H1 (cell line): ENCODE measurements at regions not wholly inside any gene's neighbourhood (a gene's known extent, or its start where the extent isn't known, plus 50 kb on each side); places are given as distances from the start of the nearest gene placed in this dataset.

Source experiments
- CTCF ChIA-PET: fragments of 300-600 bp; sonication (Branson Sonifier 250); formaldehyde crosslinking; loops from one replicate; lab custom pipeline; 2021; ENCODE audit not compliant: partially characterized antibody; lab: Charles Lee
- POLR2A ChIA-PET: fragments of 300-600 bp; sonication (Branson Sonifier 250); formaldehyde crosslinking; loops from one replicate; lab custom pipeline; 2021; ENCODE audit warnings: inconsistent platforms; ENCODE audit not compliant: partially characterized antibody; lab: Charles Lee
- DNase-seq, 2 experiments: peaks; one replicate each; pipeline versions ENCODE4 v3.0.0 to v3.0.0-alpha.2; 2010 to 2022; ENCODE audit warnings: low spot score in 2 of 2, low read depth in 1 of 2, mixed read lengths in 1 of 2
- FAIRE-seq: peaks from 2 replicates; lab custom pipeline; 2011; peaks lifted over from hg19 to GRCh38; lab: Jason Lieb, UNC
- H2AFZ ChIP-seq: 2 replicates; pipeline ENCODE4 v1.8.1; 2012; ENCODE audit warnings: low read length, inconsistent platforms
- H2AK5ac ChIP-seq: 2 replicates; pipeline ENCODE4 v1.6.1; 2013; ENCODE audit warnings: low read depth, low read length
- H2BK120ac ChIP-seq: replicated peaks from 2 replicates; pipeline ENCODE3; 2013; ENCODE audit warnings: low read depth, low read length, inconsistent platforms
- H2BK12ac ChIP-seq: 2 replicates; pipeline ENCODE4 v1.6.1; 2013; ENCODE audit warnings: low read depth, low read length
- H2BK15ac ChIP-seq: 2 replicates; pipeline ENCODE4 v1.6.1; 2013; ENCODE audit warnings: low read length
- H2BK20ac ChIP-seq: 2 replicates; pipeline ENCODE4 v1.6.1; 2013; ENCODE audit warnings: low read length
- H2BK5ac ChIP-seq: 2 replicates; pipeline ENCODE4 v1.6.1; 2013; ENCODE audit warnings: low read depth, low read length
- H3K14ac ChIP-seq: 2 replicates; pipeline ENCODE4 v1.6.1; 2013; ENCODE audit warnings: inconsistent platforms; ENCODE audit not compliant: insufficient read length
- H3K18ac ChIP-seq: 2 replicates; pipeline ENCODE4 v1.6.1; 2013; ENCODE audit warnings: low read length; ENCODE audit errors: extremely low read depth
- H3K23ac ChIP-seq: 2 replicates; pipeline ENCODE4 v1.6.1; 2013; ENCODE audit warnings: inconsistent platforms; ENCODE audit not compliant: insufficient read length
- H3K23me2 ChIP-seq: 2 replicates; pipeline ENCODE4 v1.6.1; 2013; ENCODE audit warnings: low read depth, low read length
- H3K27ac ChIP-seq: 2 replicates; pipeline ENCODE4 v1.6.1; 2011; ENCODE audit warnings: low read depth, low read length, inconsistent platforms
- H3K27me3 ChIP-seq, 4 experiments: replicated peaks in 1 of 4; 1 replicate in 1 of 4; 2 replicates in 3 of 4; pipeline versions ENCODE4 v1.6.1 to v1.8.1; 2011 to 2013; ENCODE audit warnings: low read length in 3 of 4, mild to moderate bottlenecking in 3 of 4, inconsistent platforms in 2 of 4, mixed read lengths in 2 of 4, moderate library complexity in 1 of 4; ENCODE audit not compliant: control insufficient read depth in 3 of 4, insufficient read depth in 3 of 4; ENCODE audit errors: extremely low read depth in 1 of 4
- H3K36me3 ChIP-seq, 4 experiments: 2 replicates each; pipeline versions ENCODE4 v1.6.1 to v1.8.1; 2011 to 2013; ENCODE audit warnings: mild to moderate bottlenecking in 4 of 4, low read length in 3 of 4, moderate library complexity in 2 of 4, control low read depth in 1 of 4, inconsistent platforms in 1 of 4; ENCODE audit not compliant: insufficient read depth in 4 of 4, control insufficient read depth in 2 of 4
- H3K4ac ChIP-seq: replicated peaks from 2 replicates; pipeline ENCODE3; 2013; ENCODE audit warnings: low read length, low read depth, mixed read lengths, inconsistent platforms; ENCODE audit not compliant: insufficient read length
- H3K4me1 ChIP-seq, 4 experiments: replicated peaks in 1 of 4; 1 replicate in 1 of 4; 2 replicates in 3 of 4; pipeline versions ENCODE4 v1.6.1 to v1.8.1; 2011 to 2013; ENCODE audit warnings: low read length in 3 of 4, inconsistent platforms in 2 of 4, mixed read lengths in 1 of 4; ENCODE audit not compliant: insufficient read depth in 4 of 4, control insufficient read depth in 3 of 4
- H3K4me2 ChIP-seq, 2 experiments: 2 replicates each; pipeline versions ENCODE4 v1.6.1 to v1.8.1; 2011 to 2013; ENCODE audit warnings: low read depth in 2 of 2, low read length in 2 of 2, control low read depth in 1 of 2, inconsistent platforms in 1 of 2, mild to moderate bottlenecking in 1 of 2; ENCODE audit not compliant: insufficient read depth in 1 of 2
- H3K4me3 ChIP-seq, 4 experiments: fragments of 200-600, 300-600 bp in 1 of 4; sonication (generic), shearing (Covaris generic), sonication (Bioruptor Twin) in 1 of 4; 2 replicates each; pipeline versions ENCODE4 v1.5.1 to v1.8.1; 2011 to 2016; ENCODE audit warnings: low read length in 4 of 4, low read depth in 3 of 4, control low read depth in 2 of 4, inconsistent platforms in 2 of 4, mild to moderate bottlenecking in 2 of 4, mixed read lengths in 1 of 4, moderate library complexity in 1 of 4; ENCODE audit not compliant: insufficient read depth in 2 of 4; ENCODE audit errors: extremely low read depth in 1 of 4
- H3K56ac ChIP-seq: replicated peaks from 2 replicates; pipeline ENCODE3; 2013; ENCODE audit warnings: low read depth, mild to moderate bottlenecking, mixed read lengths, low read length, inconsistent platforms; ENCODE audit not compliant: insufficient read length
- H3K79me1 ChIP-seq: 2 replicates; pipeline ENCODE4 v1.6.1; 2013; ENCODE audit warnings: low read depth, low read length, control low read depth
- H3K79me2 ChIP-seq, 2 experiments: 2 replicates each; pipeline versions ENCODE4 v1.6.1 to v1.8.1; 2012 to 2013; ENCODE audit warnings: low read length in 2 of 2, mild to moderate bottlenecking in 2 of 2, inconsistent platforms in 1 of 2; ENCODE audit not compliant: insufficient read depth in 2 of 2, control insufficient read depth in 1 of 2
- H3K9ac ChIP-seq, 4 experiments: replicated peaks in 1 of 4; 1 replicate in 1 of 4; 2 replicates in 3 of 4; pipeline versions ENCODE4 v1.6.1 to v1.8.1; 2011 to 2013; ENCODE audit warnings: low read depth in 3 of 4, low read length in 3 of 4, control low read depth in 2 of 4, mild to moderate bottlenecking in 2 of 4, moderate library complexity in 2 of 4, inconsistent platforms in 1 of 4; ENCODE audit errors: extremely low read depth in 1 of 4
- H3K9me3 ChIP-seq, 2 experiments: 2 replicates each; pipeline versions ENCODE4 v1.6.1 to v1.8.1; 2012 to 2013; ENCODE audit warnings: mild to moderate bottlenecking in 2 of 2, moderate library complexity in 2 of 2, control low read depth in 1 of 2, inconsistent platforms in 1 of 2, low read depth in 1 of 2, low read length in 1 of 2, mixed read lengths in 1 of 2; ENCODE audit not compliant: insufficient read depth in 2 of 2
- H4K20me1 ChIP-seq, 2 experiments: replicated peaks in 1 of 2; 2 replicates each; pipeline versions ENCODE3 to v1.8.1; 2011 to 2013; ENCODE audit warnings: inconsistent platforms in 2 of 2, low read length in 2 of 2, mild to moderate bottlenecking in 1 of 2; ENCODE audit not compliant: insufficient read depth in 2 of 2, control insufficient read depth in 1 of 2
- H4K5ac ChIP-seq: 2 replicates; pipeline ENCODE4 v1.6.1; 2013; ENCODE audit warnings: low read length, low read depth, mixed read lengths, inconsistent platforms; ENCODE audit not compliant: insufficient read length
- H4K8ac ChIP-seq: 2 replicates; pipeline ENCODE4 v1.8.0; 2013; ENCODE audit warnings: mild to moderate bottlenecking, moderate library complexity, low read length, inconsistent platforms; ENCODE audit not compliant: insufficient read depth; ENCODE audit errors: extremely low read depth
- H4K91ac ChIP-seq: replicated peaks from 2 replicates; pipeline ENCODE3; 2013; ENCODE audit warnings: low read length, mixed read lengths, inconsistent platforms; ENCODE audit not compliant: insufficient read length
- CBX5 ChIP-seq: fragments of 300-800, 300-1000 bp; sonication (generic); IDR thresholded peaks from 2 replicates; pipeline ENCODE4 v1.7.1; 2016; ENCODE audit warnings: antibody characterized with exemption, low read length, low read depth
- RNF2 ChIP-seq: fragments of 200-900, 300-1000 bp; sonication (generic); IDR thresholded peaks from 2 replicates; pipeline ENCODE4 v1.7.1; 2016; ENCODE audit warnings: borderline replicate concordance, low read depth, mild to moderate bottlenecking, antibody characterized with exemption, low read length; ENCODE audit not compliant: poor library complexity, severe bottlenecking; ENCODE audit errors: missing control alignments
- WGBS, 2 experiments: shearing (Covaris generic) in 1 of 2; methylation state at CpG; one replicate each; pipeline versions ENCODE4 v1.1.6 to v1.1.7; 2013 to 2015; ENCODE audit warnings: low lambda C conversion rate in 2 of 2, mixed read lengths in 2 of 2, inconsistent platforms in 1 of 2, low coverage in 1 of 2, missing lambda C conversion rate in 1 of 2; ENCODE audit not compliant: insufficient replicate concordance in 2 of 2, insufficient coverage in 1 of 2, insufficient read length in 1 of 2; ENCODE audit errors: extremely low coverage in 1 of 2, missing lambda C conversion rate in 1 of 2; 5-methylcytosine and 5-hydroxymethylcytosine counted together

DNA sequence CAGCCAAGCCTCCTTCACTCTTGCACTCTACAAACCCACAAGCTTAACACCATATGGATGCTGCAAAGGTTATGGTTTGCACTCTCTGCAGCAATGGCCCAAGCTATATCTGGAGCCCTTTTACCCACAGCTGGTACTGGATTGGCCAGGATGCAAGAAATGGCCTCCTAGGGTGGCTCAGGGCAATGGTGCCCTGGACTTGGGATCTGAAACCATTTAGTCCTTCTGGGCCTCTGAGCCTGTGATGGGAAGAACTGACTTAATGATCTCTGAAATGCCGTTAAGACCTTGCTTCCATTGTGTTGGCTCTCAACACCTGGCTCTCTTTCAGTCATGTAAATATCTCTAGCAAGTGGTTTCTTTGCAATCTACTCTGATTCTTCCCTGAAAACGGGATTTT is 626.0 kb downstream of the KCTD8 start:
- Histone ChIP-seq H2BK15ac (no peak overlapping the region), H3K4me3 (no peak overlapping the region), H4K20me1 (no peaks in the 10 kb centered on the region), H3K27ac (no peak overlapping the region), H3K36me3 (peaks cover 0 to 3% (median 0%) of the 10 kb centered on the region in 4 experiments; a peak in 2 of 8 replicates), H3K23ac (no peak overlapping the region), H3K4ac (no peak overlapping the region), H3K4me1 (no peaks in the 10 kb centered on the region), H3K23me2 (no peaks in the 10 kb centered on the region), H2BK12ac (no peak overlapping the region), H3K14ac (no peak overlapping the region), H3K18ac (no peak overlapping the region), H2BK5ac (no peak overlapping the region), H2AK5ac (no peak overlapping the region), H3K56ac (no peak overlapping the region), H2AFZ (no peak overlapping the region), H2BK120ac (no peak overlapping the region), H3K79me1 (no peaks in the 10 kb centered on the region), H4K8ac (no peak overlapping the region), H3K9me3 (peaks cover 25 to 27% of the 10 kb centered on the region in 2 experiments), H3K9ac (no peak overlapping the region), H2BK20ac (no peak overlapping the region), H3K27me3 (peaks cover 0 to 1% (median 0%) of the 10 kb centered on the region in 4 experiments; a peak in 1 of 7 replicates), H4K91ac (no peak overlapping the region), H4K5ac (no peak overlapping the region), H3K79me2 (no peaks in the 10 kb centered on the region), H3K4me2 (no peak overlapping the region)
- TF ChIP-seq RNF2 (no peak), CBX5 (0 out of 2 replicates have a peak, but pooled peaks have one; percentile 53)
- DNase-seq, result no peak
- ChIA-PET CTCF (no interaction called here), POLR2A (no interaction called here)
- WGBS, 2 experiments, result 86% methylated on average over 2 of the region's 2 CpGs; no CpG with 5 or more reads in 1 of the 2 experiments
- no peak for FAIRE-seq
